ENCODE measurements at regions not wholly inside any gene's neighbourhood (a gene's known extent, or its start where the extent isn't known, plus 50 kb on each side); places are given as distances from the start of the nearest gene placed in this dataset.

DNA sequence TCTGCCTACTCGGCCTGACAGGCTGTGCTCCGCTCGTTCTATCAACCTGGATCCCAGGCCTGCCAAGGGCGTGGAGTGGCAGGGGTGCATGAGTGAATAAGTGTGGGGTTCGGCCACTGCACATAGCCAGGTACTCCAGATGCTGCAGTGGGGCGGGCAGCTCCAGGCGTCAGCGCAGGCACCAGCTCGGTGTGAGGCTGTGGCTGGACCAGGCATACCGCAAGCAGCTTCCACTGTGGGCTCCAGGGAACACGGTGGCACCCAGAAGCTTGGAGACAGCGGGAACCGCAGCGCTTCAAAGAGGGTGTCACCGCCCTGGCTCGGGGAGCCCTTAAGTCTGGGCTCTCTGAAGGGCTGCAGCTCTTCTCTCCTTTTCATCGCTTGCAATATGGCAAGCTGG lies 1630.2 kb downstream of the OLFM4 start:
- Histone ChIP-seq H3K9me3 (ENCODE audit: low read length) (no peaks in the 10 kb centered on the region), H3K36me3 (ENCODE audit: insufficient read depth, low read length) (no peaks in the 10 kb centered on the region), H3K4me2 (ENCODE audit: low read length) (no peak overlapping the region), H4K20me1 (ENCODE audit: insufficient read depth, low read length) (no peaks in the 10 kb centered on the region), H2AFZ (ENCODE audit: low read length) (no peak overlapping the region), H3K9me2 (ENCODE audit: insufficient read depth, low read length) (no peaks in the 10 kb centered on the region), H3K27ac (ENCODE audit: low read depth, low read length, poor library complexity, severe bottlenecking) (no peak overlapping the region), H3K79me2 (ENCODE audit: insufficient read depth, low read depth, low read length) (no peaks in the 10 kb centered on the region), H3K4me1 (ENCODE audit: insufficient read depth, low read length, poor library complexity, severe bottlenecking) (no peaks in the 10 kb centered on the region), H3K4me3 (ENCODE audit: low read depth, low read length, poor library complexity, severe bottlenecking) (no peak overlapping the region)
- no peak for DNase-seq (ENCODE audit: low spot score)
- POLR2A ChIA-PET, result no interaction called here
- CTCF ChIA-PET (ENCODE audit: unreplicated experiment), result no interaction called here
- no TSS peak for BruUV-seq (replicated peaks)
- TF ChIP-seq EZH2phosphoT487 (IDR thresholded peaks at IDR 0.05; ENCODE audit: borderline replicate concordance, low read depth, low read length) (no peak), CTCF (conservative IDR thresholded peaks at IDR 0.05; ENCODE audit: low read length) (no peak)
- intact Hi-C loops (cut with micrococcal nuclease; ENCODE audit: unreplicated experiment), result no loop called here

DNA sequence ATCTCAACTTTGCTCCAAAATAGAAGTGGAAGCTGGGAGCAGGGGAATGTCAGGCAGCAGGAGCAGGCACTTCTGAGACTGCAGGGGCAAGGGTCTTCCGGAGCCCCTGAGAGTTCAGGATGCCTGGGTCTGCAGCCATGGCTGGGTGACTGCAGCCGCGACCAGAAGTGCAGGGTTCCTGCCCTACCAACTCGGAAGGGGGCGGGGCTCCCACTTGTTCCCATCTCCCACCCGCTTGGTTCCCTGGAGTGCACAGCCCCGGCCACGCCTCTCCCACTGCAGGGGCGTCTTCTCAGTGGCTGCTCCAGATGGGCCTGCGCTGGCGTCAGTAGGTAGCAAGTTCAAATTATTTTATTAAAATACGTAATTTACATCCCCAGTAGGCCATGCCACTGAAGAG lies 1631.7 kb downstream of the OLFM4 start:
- ChIA-PET CTCF (ENCODE audit: unreplicated experiment) (no interaction called here), POLR2A (no interaction called here)
- no peaks in the 10 kb centered on the region for H3K36me3 ChIP-seq (ENCODE audit: insufficient read depth, low read length)
- no peaks in the 10 kb centered on the region; the same call in 1 of the 2 replicates for H3K9me3 ChIP-seq (ENCODE audit: low read length)
- intact Hi-C loops (cut with micrococcal nuclease; ENCODE audit: unreplicated experiment), result no loop called here
- H3K79me2 ChIP-seq (ENCODE audit: insufficient read depth, low read depth, low read length), result no peaks in the 10 kb centered on the region
- no peak overlapping the region for H3K4me2 ChIP-seq (ENCODE audit: low read length)
- no peaks in the 10 kb centered on the region for H3K4me1 ChIP-seq (ENCODE audit: insufficient read depth, low read length, poor library complexity, severe bottlenecking)
- no peak overlapping the region for H3K27ac ChIP-seq (ENCODE audit: low read depth, low read length, poor library complexity, severe bottlenecking)
- no peaks in the 10 kb centered on the region for H3K9me2 ChIP-seq (ENCODE audit: insufficient read depth, low read length)
- no TSS peak for BruUV-seq (replicated peaks)
- no peak overlapping the region for H3K4me3 ChIP-seq (ENCODE audit: low read depth, low read length, poor library complexity, severe bottlenecking)
- no peak overlapping the region for H2AFZ ChIP-seq (ENCODE audit: low read length)
- no peak for DNase-seq (ENCODE audit: low spot score)
- TF ChIP-seq EZH2phosphoT487 (IDR thresholded peaks at IDR 0.05; ENCODE audit: borderline replicate concordance, low read depth, low read length) (no peak), CTCF (conservative IDR thresholded peaks at IDR 0.05; ENCODE audit: low read length) (no peak)
- H4K20me1 ChIP-seq (ENCODE audit: insufficient read depth, low read length), result no peaks in the 10 kb centered on the region

DNA sequence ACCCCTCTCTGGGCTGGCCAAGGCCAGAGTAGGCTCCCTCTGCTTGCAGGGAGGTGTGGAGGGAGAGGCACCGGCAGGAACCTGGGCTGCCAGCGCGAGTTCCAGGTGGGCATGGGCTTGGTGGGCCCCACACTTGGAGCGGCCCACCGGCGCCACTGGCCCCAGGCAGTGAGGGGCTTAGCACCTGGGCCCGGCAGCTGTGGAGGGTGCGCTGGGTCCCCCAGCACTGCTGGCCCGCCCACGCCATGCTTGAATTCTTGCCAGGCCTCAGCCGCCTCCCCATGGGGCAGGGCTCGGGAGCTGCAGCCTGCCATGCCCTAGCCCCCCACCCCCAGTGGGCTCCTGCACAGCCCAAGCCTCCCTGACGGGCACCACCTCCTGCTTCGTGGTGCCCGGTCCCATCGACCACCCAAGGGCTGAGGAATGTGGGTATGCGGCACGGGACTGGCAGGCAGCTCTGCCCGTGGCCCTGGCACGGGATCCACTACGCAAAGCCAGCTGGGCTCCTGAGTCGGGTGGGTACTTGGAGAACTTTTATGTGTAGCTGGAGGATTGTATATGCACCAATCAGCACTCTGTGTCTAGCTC lies 1648.0 kb downstream of the OLFM4 start:
- ChIA-PET CTCF (ENCODE audit: unreplicated experiment) (interaction anchor here (0.6 kb wide), 1 partner anchor 1319 kb away, joined by 3 read pairs; no protein-coding TSS in a partner anchor), POLR2A (no interaction called here)
- no peaks in the 10 kb centered on the region for H3K79me2 ChIP-seq (ENCODE audit: insufficient read depth, low read depth, low read length)
- no peaks in the 10 kb centered on the region for H3K9me2 ChIP-seq (ENCODE audit: insufficient read depth, low read length)
- H3K4me3 ChIP-seq (ENCODE audit: low read depth, low read length, poor library complexity, severe bottlenecking), result no peak overlapping the region
- H3K9me3 ChIP-seq (ENCODE audit: low read length), result no peaks in the 10 kb centered on the region
- H3K36me3 ChIP-seq (ENCODE audit: insufficient read depth, low read length), result no peaks in the 10 kb centered on the region
- intact Hi-C loops (cut with micrococcal nuclease; ENCODE audit: unreplicated experiment), result no loop called here
- H3K4me1 ChIP-seq (ENCODE audit: insufficient read depth, low read length, poor library complexity, severe bottlenecking), result no peaks in the 10 kb centered on the region
- no peak for DNase-seq (ENCODE audit: low spot score)
- H4K20me1 ChIP-seq (ENCODE audit: insufficient read depth, low read length), result no peaks in the 10 kb centered on the region
- no peak for TF ChIP-seq EZH2phosphoT487 (IDR thresholded peaks at IDR 0.05; ENCODE audit: borderline replicate concordance, low read depth, low read length)
- H2AFZ ChIP-seq (ENCODE audit: low read length), result no peak overlapping the region
- no TSS peak for BruUV-seq (replicated peaks)
- H3K4me2 ChIP-seq (ENCODE audit: low read length), result no peak overlapping the region
- H3K27ac ChIP-seq (ENCODE audit: low read depth, low read length, poor library complexity, severe bottlenecking), result no peak overlapping the region
